HUES64 (cell line): ENCODE measurements at regions not wholly inside any gene's neighbourhood (a gene's known extent, or its start where the extent isn't known, plus 50 kb on each side); places are given as distances from the start of the nearest gene placed in this dataset.

ENCODE experiments used
- H3K27ac ChIP-seq: 2 replicates; pipeline ENCODE4 v1.7.0; 2013; ENCODE audit warnings: low read depth, low read length, inconsistent platforms
- H3K27me3 ChIP-seq: 2 replicates; pipeline ENCODE4 v1.6.1; 2013; ENCODE audit warnings: mild to moderate bottlenecking, low read length; ENCODE audit not compliant: insufficient read depth
- H3K36me3 ChIP-seq: 2 replicates; pipeline ENCODE4 v1.6.1; 2013; ENCODE audit warnings: mild to moderate bottlenecking, low read length; ENCODE audit not compliant: insufficient read depth
- H3K4me1 ChIP-seq: 2 replicates; pipeline ENCODE4 v1.6.1; 2013; ENCODE audit warnings: mild to moderate bottlenecking, low read length, moderate library complexity; ENCODE audit not compliant: insufficient read depth
- H3K4me3 ChIP-seq: 2 replicates; pipeline ENCODE4 v1.5.1; 2013; ENCODE audit warnings: mild to moderate bottlenecking, low read length, moderate library complexity
- H3K9ac ChIP-seq: 2 replicates; pipeline ENCODE4 v1.6.1; 2013; ENCODE audit warnings: mild to moderate bottlenecking, low read depth, low read length
- H3K9me3 ChIP-seq: 2 replicates; pipeline ENCODE4 v1.6.1; 2013; ENCODE audit warnings: low read depth, low read length; ENCODE audit not compliant: insufficient read depth
- WGBS: fragments of 150-250, 120-280 bp; methylation state at CpG from one replicate; pipeline ENCODE4 v1.1.7; 2013; ENCODE audit warnings: missing lambda C conversion rate; 5-methylcytosine and 5-hydroxymethylcytosine counted together

DNA sequence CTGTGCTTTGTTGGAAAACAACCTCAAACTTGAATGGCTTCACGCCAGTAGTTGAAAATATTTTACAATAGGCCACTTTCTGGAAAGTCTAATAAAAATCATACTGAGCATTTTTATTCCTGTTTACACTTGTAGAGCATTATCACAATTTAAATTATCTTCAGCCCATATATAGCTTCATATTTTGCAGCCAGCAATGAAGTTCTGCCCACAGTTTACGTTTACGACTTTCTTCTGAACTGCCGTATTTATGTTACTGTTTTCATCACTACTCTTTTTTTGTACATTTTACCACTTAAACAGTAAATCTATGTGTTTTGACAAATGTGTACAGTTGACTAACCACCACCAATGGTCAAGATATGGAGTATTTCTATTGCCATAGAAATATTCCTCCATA lies 86.2 kb downstream of the COPS8 start:
- Histone ChIP-seq H3K36me3 (no peaks in the 10 kb centered on the region), H3K9me3 (peaks cover 14% of the 10 kb centered on the region), H3K27me3 (no peaks in the 10 kb centered on the region), H3K9ac (no peak overlapping the region), H3K27ac (no peak overlapping the region), H3K4me1 (no peaks in the 10 kb centered on the region), H3K4me3 (no peak overlapping the region)
- WGBS: 98% methylated on average over 4 of the region's 4 CpGs

GRCh38 chr2:237177052-237177451 lies 91.4 kb downstream of the COPS8 start:
- H3K27ac ChIP-seq: no peak overlapping the region
- H3K9me3 ChIP-seq: no peaks in the 10 kb centered on the region; the same call in 1 of the 2 replicates
- no peaks in the 10 kb centered on the region for H3K27me3 ChIP-seq
- WGBS: 100% methylated on average over 1 of the region's 1 CpG
- no peak overlapping the region for H3K9ac ChIP-seq
- H3K36me3 ChIP-seq: no peaks in the 10 kb centered on the region
- H3K4me1 ChIP-seq: no peaks in the 10 kb centered on the region
- no peak overlapping the region for H3K4me3 ChIP-seq

GRCh38 chr2:237177986-237178385 lies 92.3 kb downstream of the COPS8 start:
- Histone ChIP-seq H3K27ac (no peak overlapping the region), H3K9me3 (no peaks in the 10 kb centered on the region; the same call in 1 of the 2 replicates), H3K36me3 (no peaks in the 10 kb centered on the region), H3K4me3 (no peak overlapping the region), H3K27me3 (no peaks in the 10 kb centered on the region), H3K9ac (no peak overlapping the region), H3K4me1 (no peaks in the 10 kb centered on the region)
- WGBS: 86% methylated on average over 2 of the region's 2 CpGs

GRCh38 chr2:237178396-237178795 lies 92.7 kb downstream of the COPS8 start:
- no peaks in the 10 kb centered on the region for H3K27me3 ChIP-seq
- no peaks in the 10 kb centered on the region for H3K36me3 ChIP-seq
- no peaks in the 10 kb centered on the region; the same call in 1 of the 2 replicates for H3K9me3 ChIP-seq
- H3K27ac ChIP-seq: no peak overlapping the region
- H3K4me3 ChIP-seq: no peak overlapping the region
- H3K9ac ChIP-seq: no peak overlapping the region
- 96% methylated on average over 6 of the region's 6 CpGs for WGBS
- H3K4me1 ChIP-seq: no peaks in the 10 kb centered on the region

DNA sequence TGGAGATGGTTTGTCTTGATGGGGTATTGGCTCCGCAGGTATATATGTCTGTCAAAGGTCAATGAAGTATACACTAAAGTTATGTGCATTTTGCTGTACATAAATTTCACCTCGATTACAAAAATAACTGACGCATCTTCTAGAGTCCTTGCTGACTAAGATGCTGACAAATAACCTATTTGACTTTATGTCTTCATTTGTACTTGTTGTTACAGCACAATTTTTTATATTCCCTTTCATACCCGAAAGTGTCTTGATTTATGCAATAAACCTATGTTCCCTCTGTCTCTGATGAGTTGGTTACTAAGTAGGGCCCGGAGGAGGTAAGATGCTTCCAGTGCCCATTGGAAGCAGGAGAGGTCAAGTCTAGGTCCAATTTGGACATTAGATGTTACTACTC lies 93.5 kb downstream of the COPS8 start:
- no peak overlapping the region for H3K27ac ChIP-seq
- H3K27me3 ChIP-seq: no peaks in the 10 kb centered on the region
- no peaks in the 10 kb centered on the region for H3K36me3 ChIP-seq
- 94% methylated on average over 5 of the region's 5 CpGs for WGBS
- no peak overlapping the region for H3K9ac ChIP-seq
- H3K4me3 ChIP-seq: no peak overlapping the region
- no peaks in the 10 kb centered on the region; the same call in 1 of the 2 replicates for H3K9me3 ChIP-seq
- no peaks in the 10 kb centered on the region for H3K4me1 ChIP-seq

- H3K4me3 ChIP-seq: no peak overlapping the region
- no peak overlapping the region for H3K9ac ChIP-seq
- H3K27ac ChIP-seq: no peak overlapping the region
- H3K9me3 ChIP-seq: no peaks in the 10 kb centered on the region
- no peaks in the 10 kb centered on the region for H3K4me1 ChIP-seq
- no peaks in the 10 kb centered on the region for H3K27me3 ChIP-seq
- WGBS: 91% methylated on average over 5 of the region's 5 CpGs
- H3K36me3 ChIP-seq: no peaks in the 10 kb centered on the region
These were observed 94.5 kb downstream of the COPS8 start for GRCh38 chr2:237180187-237180586.

DNA sequence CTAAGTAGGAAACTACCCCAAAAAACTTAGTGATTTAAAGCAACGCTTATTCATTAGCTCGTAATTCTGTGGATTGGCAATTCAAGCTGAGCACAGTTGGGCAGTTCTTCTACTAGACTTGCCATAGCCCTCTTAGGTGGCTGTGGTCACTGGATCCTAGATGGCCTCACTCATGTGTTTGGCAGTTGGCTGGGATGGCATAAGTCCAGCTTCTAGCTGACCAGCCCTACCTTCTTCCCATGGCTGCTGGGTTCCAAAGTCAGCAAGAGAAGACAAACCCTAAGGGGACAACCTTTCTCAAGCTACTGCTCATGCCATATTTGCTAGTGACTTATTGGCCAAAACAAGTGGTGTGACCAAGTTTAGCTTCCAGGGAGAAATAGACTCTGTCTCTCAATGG lies 95.3 kb downstream of the COPS8 start:
- peaks cover 4% of the 10 kb centered on the region; the same call in 1 of the 2 replicates for H3K4me1 ChIP-seq
- no peaks in the 10 kb centered on the region for H3K36me3 ChIP-seq
- no peaks in the 10 kb centered on the region for H3K9me3 ChIP-seq
- no peaks in the 10 kb centered on the region for H3K27me3 ChIP-seq
- no peak overlapping the region for H3K4me3 ChIP-seq
- 98% methylated on average over 2 of the region's 2 CpGs for WGBS
- no peak overlapping the region for H3K9ac ChIP-seq
- no peak overlapping the region for H3K27ac ChIP-seq

DNA sequence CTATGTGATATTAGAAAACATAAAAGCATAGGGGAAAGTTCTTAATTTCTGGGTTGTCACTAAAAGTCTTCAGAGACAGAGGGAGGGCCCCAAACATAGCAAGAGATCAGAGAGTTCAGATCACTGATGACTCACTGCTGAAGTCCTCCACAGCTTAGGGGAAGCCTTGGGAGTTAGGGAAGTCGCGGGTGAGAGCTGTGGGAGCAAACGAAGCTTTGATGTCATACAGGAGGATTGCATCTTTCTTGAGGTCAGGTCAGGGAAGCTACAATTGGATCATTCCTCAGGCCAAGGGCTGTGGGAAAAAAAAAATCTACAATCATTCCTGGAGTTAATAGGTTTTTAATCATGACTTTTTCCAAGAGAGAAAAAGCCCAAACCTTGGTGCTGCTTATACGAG lies 96.2 kb downstream of the COPS8 start:
- Histone ChIP-seq H3K36me3 (no peaks in the 10 kb centered on the region), H3K4me1 (peaks cover 4% of the 10 kb centered on the region; the same call in 1 of the 2 replicates), H3K4me3 (no peak overlapping the region), H3K9ac (no peak overlapping the region), H3K27me3 (no peaks in the 10 kb centered on the region), H3K9me3 (no peaks in the 10 kb centered on the region), H3K27ac (no peak overlapping the region)
- WGBS: 59% methylated on average over 4 of the region's 4 CpGs

DNA sequence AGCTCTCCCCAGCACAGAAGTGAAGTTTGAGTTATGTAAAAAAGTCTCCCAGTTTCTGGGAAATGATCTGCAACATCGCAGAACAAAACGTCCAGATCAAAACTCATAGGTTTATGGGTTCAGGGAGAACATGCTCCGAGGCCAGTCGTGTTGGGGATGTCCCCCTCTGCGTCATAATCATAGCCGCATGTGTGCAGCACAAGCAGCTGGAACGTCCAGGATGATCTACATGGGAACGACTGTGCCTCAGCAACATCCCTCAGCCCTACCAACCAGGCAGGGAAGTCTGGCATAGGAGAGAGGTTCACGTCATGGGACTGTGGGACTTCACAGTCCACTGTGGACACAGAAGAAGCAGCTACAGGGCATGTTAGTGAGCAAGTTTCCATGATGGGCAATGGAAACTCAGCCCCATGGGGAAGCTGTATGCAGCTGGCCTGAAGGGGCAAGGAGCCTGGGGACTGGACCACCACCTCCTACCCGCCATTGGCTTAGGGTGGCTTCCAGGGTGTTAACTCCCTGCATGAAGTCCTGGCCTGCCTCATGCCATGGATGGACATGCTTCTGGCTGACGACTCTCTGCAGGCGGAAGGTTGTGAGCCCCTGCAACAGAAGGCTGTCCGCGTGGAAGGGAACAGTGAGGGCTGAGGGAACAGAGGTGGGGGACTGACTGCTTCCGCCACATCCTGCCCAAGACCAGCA lies 96.9 kb downstream of the COPS8 start:
- Histone ChIP-seq H3K4me1 (peaks cover 4% of the 10 kb centered on the region; the same call in 1 of the 2 replicates), H3K27me3 (no peaks in the 10 kb centered on the region), H3K9ac (no peak overlapping the region), H3K9me3 (no peaks in the 10 kb centered on the region), H3K27ac (no peak overlapping the region), H3K4me3 (no peak overlapping the region), H3K36me3 (no peaks in the 10 kb centered on the region)
- 93% methylated on average over 15 of the region's 15 CpGs for WGBS

- H3K9me3 ChIP-seq: no peaks in the 10 kb centered on the region
- H3K27ac ChIP-seq: no peak overlapping the region
- WGBS: 94% methylated on average over 14 of the region's 14 CpGs
- no peaks in the 10 kb centered on the region for H3K36me3 ChIP-seq
- H3K9ac ChIP-seq: no peak overlapping the region
- no peaks in the 10 kb centered on the region for H3K27me3 ChIP-seq
- H3K4me1 ChIP-seq: peaks cover 4% of the 10 kb centered on the region; the same call in 1 of the 2 replicates
- no peak overlapping the region for H3K4me3 ChIP-seq
These were observed 98.7 kb downstream of the COPS8 start for GRCh38 chr2:237184192-237184918.

DNA sequence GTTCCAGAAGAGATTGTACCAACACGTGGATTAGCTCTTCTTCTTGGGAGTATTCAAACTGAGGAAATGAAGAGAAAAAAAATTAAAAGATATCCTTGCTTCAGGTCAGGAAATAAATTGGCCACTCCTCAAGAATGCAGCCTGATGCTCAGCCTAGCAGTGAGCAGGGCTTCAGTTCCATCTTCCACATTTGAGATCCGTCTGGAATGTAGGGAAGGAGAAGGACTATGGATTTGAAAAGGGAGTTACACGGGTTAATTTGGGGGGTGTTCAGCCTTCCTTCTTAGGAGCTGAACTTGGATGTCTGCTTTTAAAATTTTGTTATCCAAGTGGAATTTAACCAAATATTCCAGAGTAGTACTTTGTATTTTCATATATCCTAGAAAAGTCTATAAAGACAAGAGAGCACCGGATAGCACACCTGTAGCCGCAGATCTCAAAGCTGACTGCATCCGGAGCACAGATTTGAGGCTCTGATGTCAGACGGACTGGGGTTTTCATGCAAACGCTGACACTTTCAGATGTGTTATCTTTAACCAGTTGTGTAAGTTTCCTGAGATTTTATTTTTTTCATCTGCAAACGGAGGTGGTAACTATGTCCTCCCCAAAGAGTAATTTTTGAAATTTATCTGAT lies 99.3 kb downstream of the COPS8 start:
- H3K27ac ChIP-seq: no peak overlapping the region
- 90% methylated on average over 9 of the region's 9 CpGs for WGBS
- no peak overlapping the region for H3K9ac ChIP-seq

More for the DNA sequence above, 99.3 kb downstream of the COPS8 start:
- no peaks in the 10 kb centered on the region for H3K36me3 ChIP-seq
- no peak overlapping the region for H3K4me3 ChIP-seq
- H3K27me3 ChIP-seq: no peaks in the 10 kb centered on the region
- peaks cover 4% of the 10 kb centered on the region; the same call in 1 of the 2 replicates for H3K4me1 ChIP-seq
- no peaks in the 10 kb centered on the region for H3K9me3 ChIP-seq
